T-cell (primary cell): ENCODE measurements at regions not wholly inside any gene's neighbourhood (a gene's known extent, or its start where the extent isn't known, plus 50 kb on each side); places are given as distances from the start of the nearest gene placed in this dataset.

Experiments
- ATAC-seq, 4 experiments: fragments of 200-7000 bp in 3 of 4; fragments of 150-1000 bp in 1 of 4; cut with Tn5 transposase; replicated peaks in 1 of 4; 1 replicate in 3 of 4; 2 replicates in 1 of 4; pipeline ENCODE4 v1.10.0; 2021; ENCODE audit warnings: moderate library complexity in 3 of 4, mild to moderate bottlenecking in 2 of 4, moderate number of reproducible peaks in 1 of 4
- CTCF ChIA-PET, 2 donors: fragments of 300-600 bp; sonication (Branson Sonifier 250); formaldehyde crosslinking; loops; one replicate each; lab custom pipeline; 2022; ENCODE audit warnings: antibody characterized with exemption in 2 of 2; lab: Charles Lee
- POLR2A ChIA-PET, 2 donors: fragments of 300-600 bp; sonication (Branson Sonifier 250); formaldehyde crosslinking; loops; one replicate each; lab custom pipeline; 2022; ENCODE audit warnings: antibody characterized with exemption in 2 of 2; lab: Charles Lee
- DNase-seq, 35 experiments: peaks; one replicate each; pipeline versions ENCODE4 v3.0.0 to v3.0.0-alpha.2; 2013 to 2023
- H3K27ac ChIP-seq: one replicate; pipeline ENCODE4 v1.5.1; 2013; ENCODE audit warnings: low read length
- H3K27me3 ChIP-seq, 2 experiments: replicated peaks in 1 of 2; 1 replicate in 1 of 2; 2 replicates in 1 of 2; pipeline versions ENCODE4 v1.6.1 to v1.7.0; 2013; ENCODE audit warnings: low read length in 1 of 2, mixed read lengths in 1 of 2; ENCODE audit not compliant: control insufficient read depth in 2 of 2, insufficient read depth in 2 of 2; ENCODE audit errors: extremely low read depth in 1 of 2
- H3K36me3 ChIP-seq, 2 donors: 1 replicate in 1 of 2; 2 replicates in 1 of 2; pipeline versions ENCODE4 v1.6.1 to v1.7.0; 2013; ENCODE audit warnings: low read length in 1 of 2; ENCODE audit not compliant: control insufficient read depth in 2 of 2, insufficient read depth in 1 of 2; ENCODE audit errors: extremely low read depth in 1 of 2
- H3K4me1 ChIP-seq, 2 experiments: 1 replicate in 1 of 2; 2 replicates in 1 of 2; pipeline versions ENCODE4 v1.6.1 to v1.7.0; 2013; ENCODE audit warnings: low read length in 2 of 2, mixed read lengths in 1 of 2; ENCODE audit not compliant: insufficient read depth in 2 of 2, control insufficient read depth in 1 of 2; ENCODE audit errors: extremely low read depth in 1 of 2
- H3K4me3 ChIP-seq, 2 donors: 1 replicate in 1 of 2; 2 replicates in 1 of 2; pipeline versions ENCODE4 v1.5.1 to v1.7.0; 2013; ENCODE audit warnings: mild to moderate bottlenecking in 2 of 2, low read length in 1 of 2, moderate library complexity in 1 of 2; ENCODE audit not compliant: control insufficient read depth in 1 of 2; ENCODE audit errors: extremely low read depth in 1 of 2
- H3K9me3 ChIP-seq: 2 replicates; pipeline ENCODE4 v1.7.0; 2013
- H3K27ac Mint-ChIP-seq, 2 donors: one replicate each; pipeline ENCODE4 v1.8.0; 2020 to 2021; ENCODE audit warnings: mild to moderate bottlenecking in 2 of 2, mixed read lengths in 2 of 2
- H3K27me3 Mint-ChIP-seq, 2 donors: one replicate each; pipeline ENCODE4 v1.8.0; 2021 to 2022; ENCODE audit warnings: mixed read lengths in 2 of 2
- H3K36me3 Mint-ChIP-seq: one replicate; pipeline ENCODE4 v1.8.0; 2021; ENCODE audit warnings: mixed read lengths
- H3K4me1 Mint-ChIP-seq, 3 donors: one replicate each; pipeline ENCODE4 v1.8.0; 2020 to 2022; ENCODE audit warnings: mixed read lengths in 3 of 3, mild to moderate bottlenecking in 1 of 3
- H3K4me3 Mint-ChIP-seq, 3 donors: one replicate each; pipeline ENCODE4 v1.8.0; 2020 to 2022; ENCODE audit warnings: mild to moderate bottlenecking in 3 of 3, mixed read lengths in 3 of 3, moderate library complexity in 3 of 3
- H3K9me3 Mint-ChIP-seq, 3 donors: one replicate each; pipeline ENCODE4 v1.8.0; 2020 to 2022; ENCODE audit warnings: mixed read lengths in 3 of 3
- WGBS: methylation state at CpG from one replicate; pipeline ENCODE4 v1.1.5; 2013; ENCODE audit warnings: missing lambda C conversion rate; ENCODE audit not compliant: insufficient coverage; 5-methylcytosine and 5-hydroxymethylcytosine counted together

DNA sequence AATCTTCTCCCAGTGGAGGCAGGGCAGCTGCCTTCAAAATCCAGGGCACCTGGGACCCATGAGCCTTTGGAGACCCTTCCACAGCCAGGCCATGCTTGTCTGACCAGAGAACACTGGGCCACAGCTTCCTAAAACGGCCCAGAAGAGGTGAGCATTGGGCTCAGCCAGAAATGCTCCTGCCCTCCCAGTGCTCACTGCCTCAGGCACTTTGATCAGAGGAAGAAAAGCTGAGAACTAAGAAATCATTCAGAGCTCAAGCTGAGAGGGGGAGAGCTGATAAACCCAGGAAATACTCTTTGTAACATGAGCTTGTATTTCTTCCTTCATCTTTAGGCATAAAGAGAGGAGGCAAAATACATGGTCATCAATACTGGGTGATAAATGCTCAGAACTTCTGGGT, 365.5 kb upstream of the KLHL29 start:
- no peak for DNase-seq
- no peak overlapping the region for H3K27ac ChIP-seq
- no peaks in the 10 kb centered on the region for H3K4me1 Mint-ChIP-seq
- H3K27ac Mint-ChIP-seq = no peak overlapping the region
- 0% methylated on average over 1 of the region's 1 CpG for WGBS
- no peak overlapping the region for H3K4me3 Mint-ChIP-seq
- H3K4me1 ChIP-seq = no peaks in the 10 kb centered on the region
- no peaks in the 10 kb centered on the region for H3K36me3 Mint-ChIP-seq
- H3K36me3 ChIP-seq = no peaks in the 10 kb centered on the region
- H3K27me3 ChIP-seq = peaks cover 0 to 3% of the 10 kb centered on the region in 2 experiments
- peaks cover 0 to 6% of the 10 kb centered on the region in 2 donors for H3K27me3 Mint-ChIP-seq
- ChIA-PET CTCF (no interaction called here), POLR2A (interaction anchor here in 1 of 2 donors (0.6 kb wide), 1 partner anchor 14 kb away, joined by 4 read pairs; no protein-coding TSS in a partner anchor)
- H3K4me3 ChIP-seq = no peak overlapping the region
- H3K9me3 Mint-ChIP-seq = no peaks in the 10 kb centered on the region
- ATAC-seq = no peak
- H3K9me3 ChIP-seq = no peaks in the 10 kb centered on the region

DNA sequence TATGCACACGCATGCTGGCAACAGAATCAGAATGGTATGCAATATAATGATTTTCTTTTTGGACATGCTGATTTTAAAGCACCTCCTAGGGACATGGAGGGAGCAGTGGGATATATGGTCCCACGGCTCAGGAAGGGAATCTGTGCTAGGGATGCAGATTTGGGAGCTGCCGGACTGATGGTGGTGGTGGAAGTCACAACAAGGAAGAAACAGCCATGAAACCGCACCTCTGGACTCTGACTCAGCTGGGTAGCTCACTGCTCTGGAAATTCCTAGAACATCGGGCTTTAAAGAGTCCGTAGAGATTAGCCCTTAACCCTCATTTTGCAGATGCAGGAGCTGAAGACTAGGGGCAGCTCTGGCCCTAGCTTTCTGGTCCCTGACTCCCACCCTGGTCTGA, 364.3 kb upstream of the KLHL29 start:
- H3K4me1 Mint-ChIP-seq = no peaks in the 10 kb centered on the region
- no peak for ATAC-seq
- H3K9me3 ChIP-seq = no peaks in the 10 kb centered on the region
- ChIA-PET POLR2A (no interaction called here), CTCF (no interaction called here)
- H3K4me3 Mint-ChIP-seq = no peak overlapping the region
- no peak for DNase-seq
- H3K4me3 ChIP-seq = no peak overlapping the region
- H3K27ac ChIP-seq = no peak overlapping the region
- no peaks in the 10 kb centered on the region for H3K36me3 Mint-ChIP-seq
- no peaks in the 10 kb centered on the region for H3K9me3 Mint-ChIP-seq
- H3K27me3 ChIP-seq = peaks cover 0 to 4% of the 10 kb centered on the region in 2 experiments
- H3K36me3 ChIP-seq = no peaks in the 10 kb centered on the region
- no peak overlapping the region for H3K27ac Mint-ChIP-seq
- peaks cover 0 to 6% of the 10 kb centered on the region in 2 donors for H3K27me3 Mint-ChIP-seq
- no peaks in the 10 kb centered on the region for H3K4me1 ChIP-seq
- 79% methylated on average over 4 of the region's 6 CpGs for WGBS

DNA sequence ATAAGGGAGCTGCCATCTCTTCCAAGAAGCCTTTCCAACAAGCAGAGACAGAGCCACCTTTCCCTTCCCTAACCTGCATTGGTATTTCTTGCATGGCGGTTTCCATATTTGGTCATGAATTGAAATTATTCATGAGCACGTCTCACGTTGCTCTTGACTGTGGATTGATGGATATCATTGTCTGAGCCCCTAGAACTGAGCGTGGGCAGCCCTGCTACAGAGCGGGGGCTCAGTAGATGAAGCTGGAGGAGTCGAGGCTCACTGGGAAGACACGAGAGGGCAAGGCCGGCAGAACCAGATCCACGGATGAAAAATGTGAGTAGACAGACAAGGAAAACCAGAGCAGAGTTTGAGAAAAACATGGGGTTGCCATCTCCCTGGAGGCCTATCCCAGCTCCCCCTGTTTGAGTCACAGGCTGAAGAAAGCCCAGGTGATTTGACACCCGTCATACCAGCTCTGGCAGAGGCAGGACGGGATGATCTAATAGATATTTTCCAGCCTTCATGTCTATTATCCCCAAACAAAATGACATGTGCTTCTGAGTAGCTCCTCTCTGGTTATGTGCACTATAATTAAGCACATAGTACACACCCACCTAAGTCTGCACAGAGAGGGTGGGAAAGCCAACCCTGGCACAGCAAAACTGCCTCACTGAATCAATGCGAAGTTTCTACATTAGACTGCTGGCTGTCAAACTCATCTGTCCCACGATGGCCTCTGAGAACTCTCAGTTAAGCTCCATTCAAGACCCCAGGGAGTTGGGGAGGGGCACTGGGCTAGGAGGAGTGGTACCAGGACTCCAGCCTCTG, 363.5 kb upstream of the KLHL29 start:
- no peaks in the 10 kb centered on the region for H3K4me1 Mint-ChIP-seq

DNA sequence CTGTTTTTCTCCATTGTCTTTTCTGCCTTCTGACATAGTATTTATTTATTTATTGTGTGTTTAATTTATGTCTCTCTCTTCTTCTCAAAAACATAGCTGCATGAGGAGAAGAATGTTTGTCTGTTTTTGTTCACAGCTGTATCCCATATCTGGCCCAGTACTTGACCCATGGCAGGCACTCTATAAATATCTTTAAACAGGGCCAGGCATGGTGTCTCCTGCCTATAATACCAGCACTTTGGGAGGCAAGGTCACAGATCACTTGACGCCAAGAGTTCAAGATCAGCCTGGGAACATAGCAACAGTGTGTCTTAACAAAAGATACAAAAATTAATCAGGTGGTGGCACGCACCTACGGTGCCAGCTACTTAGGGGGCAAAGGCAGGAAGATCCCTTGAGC, 361.3 kb upstream of the KLHL29 start:
- Mint-ChIP-seq H3K36me3 (no peaks in the 10 kb centered on the region), H3K27me3 (peaks cover 5 to 7% of the 10 kb centered on the region in 2 donors), H3K9me3 (no peaks in the 10 kb centered on the region), H3K4me1 (no peaks in the 10 kb centered on the region), H3K4me3 (no peak overlapping the region), H3K27ac (no peak overlapping the region)
- H3K4me3 ChIP-seq = no peak overlapping the region
- peaks cover 0 to 9% of the 10 kb centered on the region in 2 experiments for H3K27me3 ChIP-seq
- DNase-seq (no peak), ATAC-seq (no peak)
- ChIA-PET POLR2A (no interaction called here), CTCF (no interaction called here)
- no peak overlapping the region for H3K27ac ChIP-seq
- H3K9me3 ChIP-seq = no peaks in the 10 kb centered on the region
- 72% methylated on average over 3 of the region's 3 CpGs for WGBS
- H3K4me1 ChIP-seq = no peaks in the 10 kb centered on the region
- H3K36me3 ChIP-seq = no peaks in the 10 kb centered on the region

More for the DNA sequence above, 363.5 kb upstream of the KLHL29 start:
- H3K27me3 ChIP-seq = peaks cover 0 to 8% of the 10 kb centered on the region in 2 experiments
- no peak overlapping the region for H3K4me3 ChIP-seq
- ChIA-PET CTCF (no interaction called here), POLR2A (no interaction called here)
- WGBS = 78% methylated on average over 6 of the region's 13 CpGs
- Mint-ChIP-seq H3K4me3 (no peak overlapping the region), H3K27me3 (no peaks in the 10 kb centered on the region), H3K9me3 (no peaks in the 10 kb centered on the region), H3K27ac (no peak overlapping the region), H3K36me3 (no peaks in the 10 kb centered on the region)
- H3K4me1 ChIP-seq = no peaks in the 10 kb centered on the region
- ATAC-seq (no peak), DNase-seq (no peak)
- H3K9me3 ChIP-seq = no peaks in the 10 kb centered on the region
- no peak overlapping the region for H3K27ac ChIP-seq
- no peaks in the 10 kb centered on the region for H3K36me3 ChIP-seq

DNA sequence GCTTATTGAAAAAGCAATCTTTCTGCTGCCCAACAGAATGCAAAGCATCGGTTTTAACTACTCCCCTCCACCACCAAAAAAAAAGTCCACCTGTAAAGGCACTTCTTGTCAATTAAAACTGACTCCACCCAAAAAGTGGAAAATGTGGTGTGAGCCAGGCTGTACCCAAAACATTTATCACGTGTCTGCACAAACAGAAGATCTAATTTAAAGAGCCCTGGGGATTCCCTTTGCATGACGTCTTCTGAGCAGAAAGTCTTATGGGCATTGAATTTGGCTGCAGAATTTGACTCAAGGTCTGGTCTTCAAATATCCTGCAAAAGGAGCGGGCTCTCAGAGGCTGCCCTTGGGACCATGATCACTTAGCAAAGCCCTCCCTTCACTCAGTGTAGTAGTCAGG, 358.3 kb upstream of the KLHL29 start:
- Histone ChIP-seq H3K27me3 (peaks cover 0 to 9% of the 10 kb centered on the region in 2 experiments), H3K27ac (no peak overlapping the region), H3K36me3 (no peaks in the 10 kb centered on the region), H3K4me1 (no peaks in the 10 kb centered on the region), H3K4me3 (no peak overlapping the region), H3K9me3 (no peaks in the 10 kb centered on the region)
- H3K9me3 Mint-ChIP-seq = no peaks in the 10 kb centered on the region
- H3K36me3 Mint-ChIP-seq = no peaks in the 10 kb centered on the region
- no peak for ATAC-seq
- H3K4me1 Mint-ChIP-seq = no peaks in the 10 kb centered on the region
- H3K4me3 Mint-ChIP-seq = no peak overlapping the region
- H3K27me3 Mint-ChIP-seq = peaks cover 9% of the 10 kb centered on the region in 2 donors
- H3K27ac Mint-ChIP-seq = no peak overlapping the region
- DNase-seq = no peak
- WGBS = 70% methylated on average over 2 of the region's 4 CpGs
- CTCF ChIA-PET = no interaction called here
- POLR2A ChIA-PET = no interaction called here

DNA sequence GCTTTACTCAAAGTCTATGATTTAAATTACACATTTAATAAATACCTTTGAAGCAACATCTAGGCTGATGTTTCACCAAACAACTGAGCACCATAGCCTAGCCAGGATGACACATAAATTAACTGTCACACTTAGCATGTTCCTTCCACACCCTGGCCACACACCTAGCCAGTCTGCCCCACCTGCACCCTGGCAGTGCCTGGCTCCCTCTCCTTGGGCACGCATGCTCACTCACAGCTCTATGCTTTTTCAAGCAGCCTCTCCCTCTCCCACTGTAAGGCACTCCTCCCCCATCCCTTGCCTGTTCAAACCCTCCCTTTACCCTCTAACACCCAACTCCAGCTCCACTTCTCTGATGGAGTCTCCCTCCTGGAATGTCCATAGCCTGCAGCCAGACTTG, 357.6 kb upstream of the KLHL29 start:
- 100% methylated on average over 1 of the region's 1 CpG for whole genome bisulfite sequencing
- no peaks in the 10 kb centered on the region for H3K36me3 ChIP-seq
- no peak overlapping the region for H3K4me3 ChIP-seq
- no peak for ATAC-seq
- no peaks in the 10 kb centered on the region for H3K9me3 ChIP-seq
- ChIA-PET POLR2A (no interaction called here), CTCF (interaction anchor here in 1 of 2 donors (0.5 kb wide), 1 partner anchor 107 kb away, joined by 3 read pairs; no protein-coding TSS in a partner anchor)
- H3K27ac ChIP-seq = no peak overlapping the region
- peaks cover 0 to 9% of the 10 kb centered on the region in 2 experiments for H3K27me3 ChIP-seq
- Mint-ChIP-seq H3K9me3 (no peaks in the 10 kb centered on the region), H3K4me3 (no peak overlapping the region), H3K27ac (no peak overlapping the region), H3K36me3 (no peaks in the 10 kb centered on the region), H3K27me3 (peaks cover 9 to 12% of the 10 kb centered on the region in 2 donors), H3K4me1 (no peaks in the 10 kb centered on the region)
- no peak for DNase-seq
- no peaks in the 10 kb centered on the region for H3K4me1 ChIP-seq
